ENCODE measurements at regions not wholly inside any gene's neighbourhood (a gene's known extent, or its start where the extent isn't known, plus 50 kb on each side); places are given as distances from the start of the nearest gene placed in this dataset.
A peak's percentile ranks its signal among the peaks of the same experiment; 100 is the strongest.
"Not testable (repeated sequence)": the region's sequence is repeated elsewhere in the genome, so short reads cannot be mapped to it uniquely, and the experiment has no call there.

DNA sequence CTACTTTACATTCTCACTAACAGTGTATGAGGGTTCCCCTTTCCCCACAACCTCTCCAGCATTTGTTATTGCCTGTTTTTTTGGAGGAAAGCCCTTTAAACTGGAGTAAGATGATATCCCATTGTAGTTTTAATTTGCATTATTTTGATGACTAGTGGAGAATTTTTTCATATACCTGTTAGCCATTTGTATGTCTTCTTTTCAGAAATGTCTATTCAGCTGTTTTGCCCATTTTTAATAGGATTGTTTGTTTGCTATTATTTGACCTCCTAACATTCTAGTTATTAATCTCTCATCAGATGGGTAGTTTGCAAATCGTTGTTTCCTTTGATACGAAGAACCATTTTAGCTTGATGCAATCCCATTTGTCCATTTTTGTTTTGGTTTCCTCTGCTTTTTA lies 165.0 kb downstream of the GLUL start:
- DNase-seq (ENCODE audit: low read depth) = no peak
- TF ChIP-seq, protein P1, sequence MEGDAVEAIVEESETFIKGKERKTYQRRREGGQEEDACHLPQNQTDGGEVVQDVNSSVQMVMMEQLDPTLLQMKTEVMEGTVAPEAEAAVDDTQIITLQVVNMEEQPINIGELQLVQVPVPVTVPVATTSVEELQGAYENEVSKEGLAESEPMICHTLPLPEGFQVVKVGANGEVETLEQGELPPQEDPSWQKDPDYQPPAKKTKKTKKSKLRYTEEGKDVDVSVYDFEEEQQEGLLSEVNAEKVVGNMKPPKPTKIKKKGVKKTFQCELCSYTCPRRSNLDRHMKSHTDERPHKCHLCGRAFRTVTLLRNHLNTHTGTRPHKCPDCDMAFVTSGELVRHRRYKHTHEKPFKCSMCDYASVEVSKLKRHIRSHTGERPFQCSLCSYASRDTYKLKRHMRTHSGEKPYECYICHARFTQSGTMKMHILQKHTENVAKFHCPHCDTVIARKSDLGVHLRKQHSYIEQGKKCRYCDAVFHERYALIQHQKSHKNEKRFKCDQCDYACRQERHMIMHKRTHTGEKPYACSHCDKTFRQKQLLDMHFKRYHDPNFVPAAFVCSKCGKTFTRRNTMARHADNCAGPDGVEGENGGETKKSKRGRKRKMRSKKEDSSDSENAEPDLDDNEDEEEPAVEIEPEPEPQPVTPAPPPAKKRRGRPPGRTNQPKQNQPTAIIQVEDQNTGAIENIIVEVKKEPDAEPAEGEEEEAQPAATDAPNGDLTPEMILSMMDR (IDR thresholded peaks at IDR 0.05; ENCODE audit: control insufficient read depth, insufficient read depth, low read depth, low read length, missing control alignments) = no peak
- no peak overlapping the region for H3K4me3 ChIP-seq (ENCODE audit: control insufficient read depth, low read depth, low read length)

DNA sequence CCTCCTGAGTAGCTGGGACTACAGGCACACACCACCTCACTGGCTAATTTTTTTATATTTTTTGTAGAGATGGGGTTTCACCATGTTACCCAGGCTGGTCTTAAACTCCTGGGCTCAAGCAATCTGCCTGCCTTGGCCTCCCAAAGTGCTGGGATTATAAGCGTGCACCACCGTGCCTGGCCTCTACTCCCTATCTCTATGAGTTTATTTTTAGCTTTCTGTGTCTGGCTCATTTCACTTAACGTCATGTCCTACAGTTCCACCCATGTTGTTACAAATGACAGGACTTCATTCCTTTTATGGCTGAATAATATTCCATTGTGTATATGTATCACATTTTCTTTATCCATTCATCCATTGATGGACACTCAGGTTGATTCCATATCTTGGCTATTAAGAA lies 164.2 kb upstream of the ZNF648 start:
- DNase-seq (ENCODE audit: low read depth); H3K4me3 ChIP-seq (ENCODE audit: control insufficient read depth, low read depth, low read length): not testable (repeated sequence)

DNA sequence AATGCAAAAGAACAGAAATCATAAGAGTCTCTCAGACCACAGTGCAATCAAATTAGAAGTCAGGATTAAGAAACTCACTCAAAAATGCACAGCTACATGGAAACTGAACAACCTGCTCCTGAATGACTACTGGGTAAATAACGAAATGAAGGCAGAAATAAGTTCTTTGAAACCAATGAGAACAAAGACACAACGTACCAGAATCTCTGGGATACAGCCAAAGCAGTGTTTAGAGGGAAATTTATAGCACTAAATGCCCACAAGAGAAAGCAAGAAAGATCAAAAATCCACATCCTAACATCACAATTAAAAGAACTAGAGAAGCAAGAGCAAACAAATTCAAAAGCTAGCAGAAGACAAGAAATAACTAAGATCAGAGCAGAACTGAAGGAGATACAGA lies 160.5 kb upstream of the ZNF648 start:
- DNase-seq (ENCODE audit: low read depth) = not testable (repeated sequence)

DNA sequence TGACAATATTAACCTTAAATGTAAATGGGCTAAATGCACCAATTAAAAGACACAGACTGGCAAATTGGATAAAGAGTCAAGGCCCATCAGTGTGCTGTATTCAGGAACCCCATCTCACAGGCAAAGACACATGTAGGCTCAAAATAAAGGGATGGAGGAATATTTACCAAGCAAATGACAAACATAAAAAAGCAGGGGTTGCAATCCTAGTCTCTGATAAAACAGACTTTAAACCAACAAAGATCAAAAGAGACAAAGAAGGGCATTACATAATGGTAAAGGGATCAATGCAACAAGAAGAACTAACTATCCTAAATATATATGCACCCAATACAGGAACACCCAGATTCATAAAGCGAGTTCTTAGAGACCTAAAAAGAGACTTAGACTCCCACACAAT lies 159.9 kb upstream of the ZNF648 start:
- DNase-seq (ENCODE audit: low read depth); H3K4me3 ChIP-seq (ENCODE audit: control insufficient read depth, low read depth, low read length): not testable (repeated sequence)

More for the DNA sequence above, 160.5 kb upstream of the ZNF648 start:
- H3K4me3 ChIP-seq (ENCODE audit: control insufficient read depth, low read depth, low read length) = not testable (repeated sequence)

DNA sequence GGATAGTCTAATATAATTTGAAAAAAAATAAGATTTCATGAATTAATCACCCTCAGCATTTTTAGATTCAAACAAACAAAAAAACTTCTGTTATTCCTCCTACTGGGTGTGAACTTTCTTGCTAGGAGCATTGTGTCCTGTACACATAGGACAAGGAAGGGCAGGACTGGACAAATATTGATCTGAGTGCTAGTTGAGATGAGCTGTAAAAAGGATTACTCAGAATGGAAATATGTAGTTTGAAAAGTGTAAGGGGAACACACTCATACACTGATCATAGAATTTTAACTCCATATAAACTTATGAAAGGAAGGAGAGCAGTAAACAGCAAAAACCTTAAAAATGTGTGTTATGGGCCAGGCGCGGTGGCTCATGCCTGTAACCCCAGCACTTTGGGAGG lies 156.5 kb upstream of the ZNF648 start:
- H3K4me3 ChIP-seq (ENCODE audit: control insufficient read depth, low read depth, low read length) = no peak overlapping the region
- DNase-seq (ENCODE audit: low read depth) = no peak
- TF ChIP-seq, protein P1 (IDR thresholded peaks at IDR 0.05; ENCODE audit: control insufficient read depth, insufficient read depth, low read depth, low read length, missing control alignments) = no peak

DNA sequence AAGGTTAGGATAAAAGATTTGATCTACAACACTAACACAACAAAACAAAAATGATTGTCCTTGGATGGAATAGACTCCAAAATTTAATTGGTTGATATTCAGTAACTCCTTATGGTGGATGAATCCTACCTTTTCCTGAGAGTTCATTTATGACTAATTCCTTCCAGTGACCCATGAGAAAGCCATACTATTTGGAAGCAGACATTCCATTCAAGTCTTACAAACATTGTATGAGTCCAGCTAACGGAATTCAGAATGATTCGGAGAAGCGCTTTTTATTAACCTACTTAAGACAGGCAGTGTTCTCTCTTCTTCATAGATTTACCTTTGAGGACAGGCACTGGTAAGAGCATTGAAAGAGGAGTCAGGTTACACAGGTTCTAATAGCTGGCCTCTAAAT lies 155.6 kb upstream of the ZNF648 start:
- DNase-seq (ENCODE audit: low read depth) = peak; percentile 73
- H3K4me3 ChIP-seq (ENCODE audit: control insufficient read depth, low read depth, low read length) = no peak overlapping the region
- TF ChIP-seq, protein P1 (IDR thresholded peaks at IDR 0.05; ENCODE audit: control insufficient read depth, insufficient read depth, low read depth, low read length, missing control alignments) = no peak

DNA sequence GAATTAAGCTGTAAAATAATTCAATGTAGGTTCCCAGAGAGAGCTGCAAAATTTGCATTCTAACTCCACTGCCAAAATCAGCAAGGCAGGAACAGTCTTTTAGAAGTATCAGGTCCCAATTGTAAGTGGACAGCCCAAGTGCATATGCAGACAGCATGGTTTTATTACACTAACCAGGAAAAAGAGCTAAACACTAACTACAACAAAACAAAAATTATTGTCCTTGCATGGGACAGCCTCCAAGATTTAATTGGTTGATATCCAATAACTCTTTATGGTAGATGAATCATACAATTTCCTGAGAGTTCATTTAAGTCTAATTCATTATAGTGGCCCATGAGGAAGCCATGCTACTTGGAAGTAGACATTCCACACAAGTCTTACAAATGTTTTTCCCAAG lies 154.3 kb upstream of the ZNF648 start:
- no peak overlapping the region for H3K4me3 ChIP-seq (ENCODE audit: control insufficient read depth, low read depth, low read length)
- TF ChIP-seq, protein P1 (IDR thresholded peaks at IDR 0.05; ENCODE audit: control insufficient read depth, insufficient read depth, low read depth, low read length, missing control alignments) = no peak
- DNase-seq (ENCODE audit: low read depth) = peak; percentile 89

DNA sequence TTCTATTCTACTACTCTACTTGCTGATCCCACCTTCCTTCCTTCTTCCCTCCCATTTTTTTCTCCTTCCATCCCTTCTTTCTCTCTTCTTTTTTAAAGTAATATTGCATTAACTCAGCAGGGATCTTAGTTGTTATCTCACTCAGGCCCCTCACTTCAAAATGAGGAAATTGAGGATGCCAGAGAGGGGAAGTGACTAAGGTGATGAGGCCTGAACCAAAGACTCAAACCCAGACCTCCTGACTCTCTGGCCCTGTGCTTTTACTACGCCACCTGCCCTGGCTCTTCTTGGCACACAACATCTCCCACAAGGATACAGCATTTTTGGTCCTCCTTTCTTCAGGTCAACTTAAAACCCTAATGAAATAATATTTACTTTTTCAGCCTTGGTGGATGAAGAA lies 151.7 kb upstream of the ZNF648 start:
- H3K4me3 ChIP-seq (ENCODE audit: control insufficient read depth, low read depth, low read length) = no peak overlapping the region
- TF ChIP-seq, protein P1 (IDR thresholded peaks at IDR 0.05; ENCODE audit: control insufficient read depth, insufficient read depth, low read depth, low read length, missing control alignments) = no peak
- DNase-seq (ENCODE audit: low read depth) = no peak
